ENCODE measurements at regions not wholly inside any gene's neighbourhood (a gene's known extent, or its start where the extent isn't known, plus 50 kb on each side); places are given as distances from the start of the nearest gene placed in this dataset.
"Not testable (repeated sequence)": the region's sequence is repeated elsewhere in the genome, so short reads cannot be mapped to it uniquely, and the experiment has no call there.

- DNase-seq (ENCODE audit: low read depth, low spot score): no peak
- Histone ChIP-seq H3K4me1 (ENCODE audit: insufficient read depth, insufficient read length) (no peaks in the 10 kb centered on the region), H3K27me3 (ENCODE audit: insufficient read depth, insufficient read length) (no peaks in the 10 kb centered on the region), H3K9ac (ENCODE audit: insufficient read length, low read depth) (no peak overlapping the region), H3K36me3 (ENCODE audit: insufficient read depth, insufficient read length, low read length) (no peaks in the 10 kb centered on the region), H3K9me3 (ENCODE audit: insufficient read depth, low read length) (peaks cover 6% of the 10 kb centered on the region; the same call in 1 of the 2 replicates), H3K4me3 (ENCODE audit: insufficient read length, low read depth) (no peak overlapping the region)
- no peak for TF ChIP-seq YY1 (IDR thresholded peaks at IDR 0.05; ENCODE audit: insufficient read depth, insufficient read length)
- no peak for TF ChIP-seq ZNF274 (IDR thresholded peaks at IDR 0.05; ENCODE audit: low read depth, low read length)
- TF ChIP-seq SUZ12 (IDR thresholded peaks at IDR 0.05; ENCODE audit: extremely low read depth, insufficient read depth, insufficient read length): no peak
Measured at GRCh38 chr20:6277661-6278240, 154.9 kb upstream of the FERMT1 start.

GRCh38 chr20:6270404-6270803 lies 147.6 kb upstream of the FERMT1 start:
- H3K4me1 ChIP-seq (ENCODE audit: insufficient read depth, insufficient read length); H3K27me3 ChIP-seq (ENCODE audit: insufficient read depth, insufficient read length); H3K4me3 ChIP-seq (ENCODE audit: insufficient read length, low read depth); H3K9me3 ChIP-seq (ENCODE audit: insufficient read depth, low read length); H3K9ac ChIP-seq (ENCODE audit: insufficient read length, low read depth); H3K36me3 ChIP-seq (ENCODE audit: insufficient read depth, insufficient read length, low read length); DNase-seq (ENCODE audit: low read depth, low spot score): not testable (repeated sequence)

GRCh38 chr20:6269168-6269873 lies 146.5 kb upstream of the FERMT1 start:
- no peak for TF ChIP-seq YY1 (IDR thresholded peaks at IDR 0.05; ENCODE audit: insufficient read depth, insufficient read length)
- TF ChIP-seq ZNF274 (IDR thresholded peaks at IDR 0.05; ENCODE audit: low read depth, low read length): no peak
- TF ChIP-seq SUZ12 (IDR thresholded peaks at IDR 0.05; ENCODE audit: extremely low read depth, insufficient read depth, insufficient read length): no peak
- no peak for DNase-seq (ENCODE audit: low read depth, low spot score)
- H3K9me3 ChIP-seq (ENCODE audit: insufficient read depth, low read length): no peaks in the 10 kb centered on the region

GRCh38 chr20:6265204-6265904 lies 142.5 kb upstream of the FERMT1 start:
- no peak for TF ChIP-seq SUZ12 (IDR thresholded peaks at IDR 0.05; ENCODE audit: extremely low read depth, insufficient read depth, insufficient read length)
- TF ChIP-seq ZNF274 (IDR thresholded peaks at IDR 0.05; ENCODE audit: low read depth, low read length): no peak
- no peak for TF ChIP-seq YY1 (IDR thresholded peaks at IDR 0.05; ENCODE audit: insufficient read depth, insufficient read length)
- H3K4me1 ChIP-seq (ENCODE audit: insufficient read depth, insufficient read length): no peaks in the 10 kb centered on the region
- no peak overlapping the region for H3K4me3 ChIP-seq (ENCODE audit: insufficient read length, low read depth)
- no peaks in the 10 kb centered on the region for H3K9me3 ChIP-seq (ENCODE audit: insufficient read depth, low read length)
- H3K36me3 ChIP-seq (ENCODE audit: insufficient read depth, insufficient read length, low read length): no peaks in the 10 kb centered on the region
- H3K27me3 ChIP-seq (ENCODE audit: insufficient read depth, insufficient read length): no peaks in the 10 kb centered on the region
- peak; percentile 39 for DNase-seq (ENCODE audit: low read depth, low spot score)
- H3K9ac ChIP-seq (ENCODE audit: insufficient read length, low read depth): no peak overlapping the region

More at GRCh38 chr20:6269168-6269873, 146.5 kb upstream of the FERMT1 start:
- Histone ChIP-seq H3K9ac (ENCODE audit: insufficient read length, low read depth) (no peak overlapping the region), H3K36me3 (ENCODE audit: insufficient read depth, insufficient read length, low read length) (no peaks in the 10 kb centered on the region), H3K4me3 (ENCODE audit: insufficient read length, low read depth) (no peak overlapping the region), H3K4me1 (ENCODE audit: insufficient read depth, insufficient read length) (no peaks in the 10 kb centered on the region), H3K27me3 (ENCODE audit: insufficient read depth, insufficient read length) (no peaks in the 10 kb centered on the region)

DNA sequence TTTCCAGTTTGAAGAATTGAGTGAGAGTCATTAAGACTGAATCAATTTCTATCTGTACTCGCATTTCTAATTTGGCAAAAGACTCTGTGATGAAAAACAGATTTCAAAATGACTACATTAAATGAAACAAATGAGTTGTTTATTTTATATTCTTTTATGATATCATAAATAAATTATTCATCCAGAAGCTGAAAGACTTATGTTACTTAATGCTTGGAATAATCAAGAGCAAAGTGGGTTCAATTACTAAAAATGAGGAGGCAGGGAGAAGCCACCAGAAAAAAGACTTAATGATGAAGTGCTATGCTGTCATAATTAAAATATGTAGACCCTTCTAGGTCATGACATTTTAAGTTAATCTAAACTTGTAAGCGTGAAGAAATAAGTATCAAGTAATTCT lies 130.6 kb upstream of the FERMT1 start:
- TF ChIP-seq SUZ12 (IDR thresholded peaks at IDR 0.05; ENCODE audit: extremely low read depth, insufficient read depth, insufficient read length): no peak
- no peak for TF ChIP-seq YY1 (IDR thresholded peaks at IDR 0.05; ENCODE audit: insufficient read depth, insufficient read length)
- TF ChIP-seq ZNF274 (IDR thresholded peaks at IDR 0.05; ENCODE audit: low read depth, low read length): no peak
- no peaks in the 10 kb centered on the region for H3K27me3 ChIP-seq (ENCODE audit: insufficient read depth, insufficient read length)
- no peaks in the 10 kb centered on the region for H3K9me3 ChIP-seq (ENCODE audit: insufficient read depth, low read length)
- H3K36me3 ChIP-seq (ENCODE audit: insufficient read depth, insufficient read length, low read length): no peaks in the 10 kb centered on the region
- DNase-seq (ENCODE audit: low read depth, low spot score): no peak
- no peaks in the 10 kb centered on the region for H3K4me1 ChIP-seq (ENCODE audit: insufficient read depth, insufficient read length)
- H3K9ac ChIP-seq (ENCODE audit: insufficient read length, low read depth): no peak overlapping the region
- H3K4me3 ChIP-seq (ENCODE audit: insufficient read length, low read depth): no peak overlapping the region

DNA sequence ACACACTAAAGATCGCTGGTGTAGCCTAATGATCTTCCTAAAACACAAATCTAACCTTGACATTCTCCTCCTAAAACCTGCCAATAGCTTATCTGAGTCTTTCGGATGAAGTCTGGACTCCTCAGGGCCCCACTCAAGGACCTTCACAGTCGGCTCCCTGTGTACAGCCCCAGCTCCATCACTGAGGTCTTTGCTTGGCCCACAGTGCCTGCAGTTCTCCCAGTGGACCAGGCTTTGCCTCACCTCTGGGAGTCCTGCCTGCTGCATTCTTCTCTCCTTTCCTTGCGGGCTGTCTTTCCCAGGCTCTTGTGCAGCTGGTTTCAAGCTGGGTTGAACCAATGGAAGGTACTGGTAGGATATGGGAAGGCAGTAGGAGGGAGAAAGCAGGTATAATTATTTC lies 122.6 kb upstream of the FERMT1 start:
- Histone ChIP-seq H3K4me3 (ENCODE audit: insufficient read length, low read depth) (no peak overlapping the region), H3K27me3 (ENCODE audit: insufficient read depth, insufficient read length) (no peaks in the 10 kb centered on the region)

DNA sequence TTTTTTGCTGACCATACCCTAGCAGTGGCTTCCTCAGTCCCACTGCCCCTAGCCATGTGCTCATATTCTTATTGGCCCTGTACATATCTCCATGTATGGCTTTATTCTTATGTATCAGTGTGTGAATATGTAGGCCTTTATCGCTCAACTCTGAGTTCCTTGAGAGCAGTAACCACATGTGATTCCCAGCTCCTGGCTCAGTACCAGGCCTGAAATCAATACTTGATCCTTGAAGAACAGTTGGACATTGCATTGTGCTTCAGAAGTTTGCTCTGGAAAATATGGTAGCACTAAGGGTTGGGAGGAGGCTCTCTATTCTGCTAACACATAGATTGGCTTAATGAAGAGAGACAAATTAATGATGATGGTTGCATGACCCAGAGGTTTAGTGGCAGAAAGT lies 118.8 kb upstream of the FERMT1 start:
- H3K27me3 ChIP-seq (ENCODE audit: insufficient read depth, insufficient read length): no peaks in the 10 kb centered on the region
- H3K36me3 ChIP-seq (ENCODE audit: insufficient read depth, insufficient read length, low read length): no peaks in the 10 kb centered on the region
- H3K4me3 ChIP-seq (ENCODE audit: insufficient read length, low read depth): no peak overlapping the region
- H3K9ac ChIP-seq (ENCODE audit: insufficient read length, low read depth): no peak overlapping the region
- H3K4me1 ChIP-seq (ENCODE audit: insufficient read depth, insufficient read length): no peaks in the 10 kb centered on the region
- no peaks in the 10 kb centered on the region for H3K9me3 ChIP-seq (ENCODE audit: insufficient read depth, low read length)
- no peak for DNase-seq (ENCODE audit: low read depth, low spot score)
- no peak for TF ChIP-seq YY1 (IDR thresholded peaks at IDR 0.05; ENCODE audit: insufficient read depth, insufficient read length)
- no peak for TF ChIP-seq ZNF274 (IDR thresholded peaks at IDR 0.05; ENCODE audit: low read depth, low read length)
- TF ChIP-seq SUZ12 (IDR thresholded peaks at IDR 0.05; ENCODE audit: extremely low read depth, insufficient read depth, insufficient read length): no peak

More for the DNA sequence above, 122.6 kb upstream of the FERMT1 start:
- no peak for DNase-seq (ENCODE audit: low read depth, low spot score)
- Histone ChIP-seq H3K9ac (ENCODE audit: insufficient read length, low read depth) (no peak overlapping the region), H3K9me3 (ENCODE audit: insufficient read depth, low read length) (no peaks in the 10 kb centered on the region), H3K36me3 (ENCODE audit: insufficient read depth, insufficient read length, low read length) (no peaks in the 10 kb centered on the region), H3K4me1 (ENCODE audit: insufficient read depth, insufficient read length) (no peaks in the 10 kb centered on the region)
- no peak for TF ChIP-seq YY1 (IDR thresholded peaks at IDR 0.05; ENCODE audit: insufficient read depth, insufficient read length)
- TF ChIP-seq SUZ12 (IDR thresholded peaks at IDR 0.05; ENCODE audit: extremely low read depth, insufficient read depth, insufficient read length): no peak
- no peak for TF ChIP-seq ZNF274 (IDR thresholded peaks at IDR 0.05; ENCODE audit: low read depth, low read length)

Data from NT2/D1 (cell line).